GM19328 (cell line): ENCODE measurements at regions not wholly inside any gene's neighbourhood (a gene's known extent, or its start where the extent isn't known, plus 50 kb on each side); places are given as distances from the start of the nearest gene placed in this dataset.
"Not testable (repeated sequence)": the region's sequence is repeated elsewhere in the genome, so short reads cannot be mapped to it uniquely, and the experiment has no call there.

Experiments
- ATAC-seq: cut with Tn5 transposase; IDR thresholded peaks from one replicate; pipeline ENCODE4 v1.9.1; 2021; ENCODE audit warnings: mild to moderate bottlenecking, moderate library complexity; ENCODE audit not compliant: unreplicated experiment

DNA sequence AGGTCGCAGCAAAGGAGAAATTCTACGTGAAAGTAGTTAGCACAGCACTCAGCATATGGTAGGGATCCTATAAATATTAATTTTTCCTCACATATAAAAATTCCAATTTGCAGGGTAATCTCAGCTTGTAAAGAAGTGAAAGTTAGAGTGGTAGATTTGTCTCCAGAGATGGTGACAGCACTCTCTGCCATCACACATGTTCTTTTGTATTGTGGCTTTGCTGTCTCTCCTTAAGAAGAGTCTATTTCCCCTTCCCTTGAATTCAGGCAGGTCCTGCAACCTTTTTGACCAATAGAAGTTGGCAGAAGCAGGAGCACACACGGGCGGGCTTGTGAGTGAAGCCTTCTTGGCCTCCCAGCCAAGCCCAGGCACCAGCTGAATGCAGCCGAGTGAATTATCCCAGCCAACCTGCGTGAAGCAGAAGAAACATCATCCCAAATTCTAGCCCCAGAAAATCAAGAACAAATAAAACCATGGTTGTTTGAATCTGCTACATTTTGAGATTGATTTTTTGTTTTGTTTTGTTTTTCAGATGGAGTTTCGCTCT lies 107.8 kb upstream of the COPS8 start:
- no peak for ATAC-seq

DNA sequence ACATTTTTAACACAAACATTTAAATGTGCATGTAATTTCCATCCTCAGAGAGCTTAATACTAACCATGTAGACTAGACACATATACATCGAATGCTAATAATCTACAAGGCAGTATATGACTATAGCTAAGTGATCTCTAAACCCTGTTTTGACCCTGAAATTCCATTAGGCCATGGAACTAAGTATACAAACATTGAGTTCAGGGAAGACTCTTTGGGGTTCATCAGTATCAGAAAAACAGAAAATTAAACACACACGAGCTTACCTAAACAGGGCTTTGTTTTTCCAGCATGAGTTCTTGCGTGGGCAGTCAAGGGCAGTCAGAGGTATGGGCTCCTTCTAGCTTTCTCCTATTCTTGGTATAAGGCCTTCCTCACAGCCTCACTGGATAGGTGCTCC lies 106.0 kb upstream of the COPS8 start:
- no peak for ATAC-seq

DNA sequence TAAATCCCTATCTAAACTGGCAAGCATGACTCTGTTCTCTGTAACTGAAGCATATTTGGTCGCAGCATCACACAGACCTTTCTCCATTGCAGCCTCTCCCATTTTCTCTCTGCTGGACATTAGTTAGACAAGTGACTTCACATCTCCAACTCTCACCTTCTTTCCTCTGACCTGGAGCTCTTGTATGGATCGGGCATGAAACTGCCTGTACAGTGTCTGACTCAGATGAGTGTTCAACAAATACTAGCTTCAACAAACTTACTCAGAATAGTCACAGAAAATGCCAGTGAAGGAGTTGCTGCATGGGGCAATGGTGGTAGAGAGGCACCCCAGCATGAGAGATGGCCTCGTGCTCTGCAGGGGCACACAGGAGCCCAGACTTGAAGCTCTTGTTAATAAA lies 104.7 kb upstream of the COPS8 start:
- ATAC-seq = no peak

- no peak for ATAC-seq
Observed at GRCh38 chr2:236981701-236982485, 103.8 kb upstream of the COPS8 start.

- no peak for ATAC-seq
Observed at GRCh38 chr2:236982693-236983455, 102.8 kb upstream of the COPS8 start.

DNA sequence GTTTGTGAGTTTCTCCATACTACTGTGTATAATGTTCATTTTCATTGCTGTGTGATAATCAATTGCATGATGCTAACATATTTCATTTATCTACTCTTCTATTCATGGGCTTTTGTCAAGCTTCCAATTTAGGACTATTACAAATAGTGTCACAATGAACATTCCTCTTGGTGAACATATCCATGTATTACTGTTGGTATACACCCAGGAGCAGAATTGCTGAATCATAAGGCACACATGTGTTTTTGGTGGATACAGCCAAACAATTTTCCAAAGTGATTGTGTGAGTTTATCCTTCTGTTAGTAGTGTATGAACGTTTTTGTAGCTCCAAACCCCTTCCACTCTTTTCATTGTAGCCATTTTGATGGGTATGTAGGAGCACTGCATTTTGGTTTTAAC lies 101.6 kb upstream of the COPS8 start:
- no peak for ATAC-seq

GRCh38 chr2:236985761-236986339 lies 99.8 kb upstream of the COPS8 start:
- ATAC-seq = no peak

DNA sequence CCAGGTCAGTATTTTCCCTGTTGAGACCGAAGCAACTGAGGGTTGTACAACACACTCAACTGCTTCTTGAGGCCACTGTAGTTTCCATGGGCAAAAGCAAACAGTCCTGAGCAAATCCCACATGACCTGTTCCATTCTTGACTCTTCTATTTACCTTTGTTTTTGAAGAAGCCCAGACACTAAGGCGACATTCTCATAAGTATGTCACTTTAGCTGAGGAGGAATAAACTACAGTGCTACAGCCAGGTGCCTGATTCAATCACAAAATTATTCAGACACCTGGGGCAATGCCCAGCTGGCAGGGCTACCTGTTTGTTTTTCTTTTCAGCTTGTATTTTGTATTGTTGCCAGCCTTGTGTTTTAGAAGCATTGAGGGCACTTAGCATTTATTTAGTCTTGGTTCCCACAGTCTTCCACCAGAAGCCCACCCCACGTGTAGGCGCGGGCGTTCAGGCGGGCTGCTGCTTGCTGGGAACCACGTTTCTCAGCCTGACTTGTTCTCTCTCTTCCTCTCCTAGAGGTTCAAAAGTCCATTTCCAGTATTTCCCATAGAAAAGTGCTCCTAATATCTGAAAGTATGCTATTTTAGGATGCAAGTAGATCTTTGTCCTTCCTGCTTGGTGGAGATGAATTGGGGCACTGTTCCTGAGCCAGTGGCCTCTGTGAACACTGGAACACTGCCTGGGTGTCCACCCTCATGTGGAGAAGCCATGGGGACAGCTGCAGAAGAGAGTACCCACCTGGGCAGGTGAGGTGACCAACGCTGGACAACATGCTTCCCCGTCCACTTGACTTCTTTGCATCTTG lies 99.0 kb upstream of the COPS8 start:
- no peak for ATAC-seq

DNA sequence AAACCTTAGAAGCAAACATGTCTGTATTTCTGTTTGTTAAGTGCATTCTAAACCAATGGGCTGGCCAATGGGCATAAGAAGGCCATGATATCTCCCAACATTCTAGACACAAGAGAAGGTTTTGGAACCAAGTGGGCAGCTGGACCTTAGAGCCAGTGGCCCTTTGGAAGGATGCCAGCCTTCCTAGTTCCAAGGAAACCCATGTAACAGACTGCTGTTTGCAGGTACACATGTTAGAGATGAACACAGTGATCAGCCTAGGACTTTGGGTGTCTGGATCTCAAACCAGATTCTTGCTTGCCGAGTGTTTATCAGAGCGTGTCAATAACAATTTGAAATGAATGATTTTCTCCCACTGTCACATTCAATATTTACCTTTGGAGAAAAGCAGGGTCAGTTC lies 97.5 kb upstream of the COPS8 start:
- ATAC-seq = no peak

DNA sequence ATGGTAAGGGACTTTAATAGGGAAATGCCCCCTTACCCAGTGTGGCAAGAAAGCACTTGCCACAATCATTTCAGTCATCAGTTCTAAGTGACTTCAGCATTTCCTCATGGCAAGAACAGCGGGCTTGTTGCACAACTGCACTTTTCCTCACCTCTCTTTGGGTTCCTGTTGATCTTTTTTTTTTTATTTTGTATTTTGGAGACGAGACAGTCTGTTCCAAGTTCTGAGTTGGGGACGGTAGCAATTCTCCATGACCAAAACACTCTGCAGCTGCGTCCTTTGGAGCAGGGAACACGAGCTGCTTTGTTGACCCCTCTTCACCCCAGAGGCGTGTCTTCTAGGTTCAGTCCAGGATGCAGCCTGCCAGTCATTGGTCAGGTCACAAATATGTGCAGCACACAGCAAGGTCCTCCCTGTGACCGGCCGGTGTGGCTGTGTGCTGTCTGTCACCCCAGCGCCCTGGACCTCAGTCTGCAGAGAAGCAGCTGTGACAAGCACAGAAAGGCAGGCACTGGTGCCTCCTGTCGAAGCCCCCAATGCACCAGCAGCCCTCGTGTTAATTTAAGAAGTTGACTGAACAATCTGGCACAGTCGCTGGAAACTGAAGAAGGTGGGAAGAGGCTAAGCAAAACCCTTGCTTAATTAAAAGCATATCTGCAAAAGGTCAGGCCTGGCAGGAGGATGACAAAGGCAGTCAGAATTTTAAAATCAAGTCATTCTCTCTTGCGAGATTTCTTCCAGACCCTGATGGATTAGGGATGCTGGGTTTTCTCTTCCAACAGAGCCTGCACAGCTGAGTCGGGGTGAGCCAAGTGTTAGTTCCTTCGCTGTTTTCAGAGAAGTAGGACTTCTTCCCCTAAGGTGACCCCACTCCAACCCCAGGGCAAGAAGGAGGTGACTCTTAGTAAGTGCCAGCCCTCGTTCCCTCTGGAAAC lies 96.7 kb upstream of the COPS8 start:
- no peak for ATAC-seq

GRCh38 chr2:236990552-236990951 lies 95.1 kb upstream of the COPS8 start:
- ATAC-seq = no peak

- ATAC-seq = no peak
Observed at GRCh38 chr2:236991874-236992273, 93.8 kb upstream of the COPS8 start.

DNA sequence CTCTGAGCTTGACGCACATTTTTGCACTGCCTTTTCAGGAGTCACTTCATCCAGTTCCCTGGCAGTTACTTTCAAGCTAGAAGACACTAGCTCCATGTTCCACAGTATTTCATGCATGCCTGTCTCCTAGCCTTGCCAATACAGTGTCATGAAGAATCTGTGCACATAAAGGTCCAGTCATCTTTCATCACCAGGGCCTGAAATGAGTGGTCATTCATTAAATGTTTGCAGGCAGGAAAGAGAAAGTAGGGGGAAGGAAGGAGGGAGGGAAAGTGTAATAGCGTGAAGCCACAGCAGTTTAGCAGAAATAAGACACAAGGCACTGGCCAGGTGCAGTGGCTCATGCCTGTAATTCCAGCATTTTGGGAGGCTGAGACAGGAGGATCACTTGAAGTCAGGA lies 92.4 kb upstream of the COPS8 start:
- no peak for ATAC-seq

- no peak for ATAC-seq
Observed at GRCh38 chr2:236994361-236994760, 91.3 kb upstream of the COPS8 start.

GRCh38 chr2:236997069-236997715 lies 88.5 kb upstream of the COPS8 start:
- ATAC-seq = no peak

DNA sequence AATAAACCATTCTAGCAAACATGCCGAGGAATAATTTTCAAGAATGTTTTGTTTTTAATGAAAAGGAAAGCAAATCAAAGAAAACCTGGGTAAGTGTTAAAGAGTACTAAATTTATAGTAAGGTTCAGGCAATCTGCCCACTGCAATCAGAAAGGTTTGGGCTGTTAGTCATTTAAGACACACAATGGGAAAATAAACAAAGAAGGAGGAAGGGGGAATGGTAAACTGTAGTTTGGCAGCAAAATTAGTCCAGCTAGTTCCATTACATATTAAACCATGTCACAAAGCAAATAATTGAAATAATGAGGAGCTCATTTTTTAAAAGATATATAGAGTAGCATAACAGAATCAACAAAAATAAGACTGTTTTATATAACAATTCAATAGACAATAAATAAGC lies 87.5 kb upstream of the COPS8 start:
- no peak for ATAC-seq

GRCh38 chr2:236998758-236999157 lies 86.9 kb upstream of the COPS8 start:
- no peak for ATAC-seq

GRCh38 chr2:237000481-237000880 lies 85.2 kb upstream of the COPS8 start:
- ATAC-seq = no peak

GRCh38 chr2:237005341-237005740 lies 80.3 kb upstream of the COPS8 start:
- not testable (repeated sequence) for ATAC-seq
